GM13977 (cell line): ENCODE measurements at regions not wholly inside any gene's neighbourhood (a gene's known extent, or its start where the extent isn't known, plus 50 kb on each side); places are given as distances from the start of the nearest gene placed in this dataset.
"Not testable (repeated sequence)": the region's sequence is repeated elsewhere in the genome, so short reads cannot be mapped to it uniquely, and the experiment has no call there.

Experiments used
- DNase-seq: peaks from one replicate; pipeline ENCODE4 v3.0.0; 2012; ENCODE audit warnings: low spot score
- in situ Hi-C: fragments of 300-500 bp; cut with MboI; formaldehyde crosslinking; loops from one replicate; pipeline ENCODE4 v1.12.0; 2022; ENCODE audit warnings: low sequenced_read_pairs, low pct_unique_long_range_greater_than_20kb, mixed read lengths, inconsistent platforms; ENCODE audit not compliant: unreplicated experiment
- TF ChIP-seq, protein P1 (sequence below): IDR thresholded peaks from 2 replicates; pipeline ENCODE4 v1.5.1; 2012; ENCODE audit warnings: mild to moderate bottlenecking, control low read depth; ENCODE audit not compliant: insufficient read depth; ENCODE audit errors: extremely low read depth, missing control alignments

DNA sequence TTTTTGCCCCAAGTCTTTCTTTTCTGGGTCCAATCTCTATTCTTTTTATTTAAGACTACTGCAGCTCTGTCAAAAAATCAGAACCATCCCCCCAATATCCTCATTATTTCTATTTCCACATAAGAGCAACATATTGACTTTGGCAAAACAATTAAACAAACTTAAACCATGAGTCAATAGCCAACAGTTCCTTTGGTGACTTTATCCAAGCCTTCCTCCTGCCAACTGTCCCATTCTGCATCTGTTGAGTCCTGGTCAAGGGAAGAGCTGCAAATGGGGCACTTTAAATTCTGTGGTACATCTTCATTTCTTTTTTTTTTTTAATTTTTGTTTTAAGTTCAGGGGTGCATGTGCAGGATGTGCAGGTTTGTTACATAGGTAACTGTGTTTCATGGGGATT is 1875.0 kb upstream of the PCDH7 start:
- no peak for DNase-seq
- in situ Hi-C loops = no loop called here
- TF ChIP-seq, protein P1, sequence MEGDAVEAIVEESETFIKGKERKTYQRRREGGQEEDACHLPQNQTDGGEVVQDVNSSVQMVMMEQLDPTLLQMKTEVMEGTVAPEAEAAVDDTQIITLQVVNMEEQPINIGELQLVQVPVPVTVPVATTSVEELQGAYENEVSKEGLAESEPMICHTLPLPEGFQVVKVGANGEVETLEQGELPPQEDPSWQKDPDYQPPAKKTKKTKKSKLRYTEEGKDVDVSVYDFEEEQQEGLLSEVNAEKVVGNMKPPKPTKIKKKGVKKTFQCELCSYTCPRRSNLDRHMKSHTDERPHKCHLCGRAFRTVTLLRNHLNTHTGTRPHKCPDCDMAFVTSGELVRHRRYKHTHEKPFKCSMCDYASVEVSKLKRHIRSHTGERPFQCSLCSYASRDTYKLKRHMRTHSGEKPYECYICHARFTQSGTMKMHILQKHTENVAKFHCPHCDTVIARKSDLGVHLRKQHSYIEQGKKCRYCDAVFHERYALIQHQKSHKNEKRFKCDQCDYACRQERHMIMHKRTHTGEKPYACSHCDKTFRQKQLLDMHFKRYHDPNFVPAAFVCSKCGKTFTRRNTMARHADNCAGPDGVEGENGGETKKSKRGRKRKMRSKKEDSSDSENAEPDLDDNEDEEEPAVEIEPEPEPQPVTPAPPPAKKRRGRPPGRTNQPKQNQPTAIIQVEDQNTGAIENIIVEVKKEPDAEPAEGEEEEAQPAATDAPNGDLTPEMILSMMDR = no peak

DNA sequence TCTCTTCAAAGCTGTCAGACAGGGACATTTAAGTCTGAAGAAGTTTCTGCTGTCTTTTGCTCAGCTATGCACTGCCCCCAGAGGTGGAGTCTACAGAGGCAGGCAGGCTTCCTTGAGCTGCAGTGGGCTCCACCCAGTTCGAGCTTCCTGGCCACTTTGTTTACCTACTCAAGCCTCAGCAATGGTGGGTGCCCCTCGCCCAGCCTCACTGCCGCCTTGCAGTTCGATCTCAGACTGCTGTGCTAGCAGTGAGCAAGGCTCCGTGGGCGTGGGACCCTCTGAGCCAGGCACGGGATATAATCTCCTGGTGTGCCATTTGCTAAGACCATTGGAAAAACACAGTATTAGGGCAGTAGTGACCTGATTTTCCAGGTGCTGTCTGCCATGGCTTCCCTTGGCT is 1863.1 kb upstream of the PCDH7 start:
- not testable (repeated sequence) for DNase-seq

DNA sequence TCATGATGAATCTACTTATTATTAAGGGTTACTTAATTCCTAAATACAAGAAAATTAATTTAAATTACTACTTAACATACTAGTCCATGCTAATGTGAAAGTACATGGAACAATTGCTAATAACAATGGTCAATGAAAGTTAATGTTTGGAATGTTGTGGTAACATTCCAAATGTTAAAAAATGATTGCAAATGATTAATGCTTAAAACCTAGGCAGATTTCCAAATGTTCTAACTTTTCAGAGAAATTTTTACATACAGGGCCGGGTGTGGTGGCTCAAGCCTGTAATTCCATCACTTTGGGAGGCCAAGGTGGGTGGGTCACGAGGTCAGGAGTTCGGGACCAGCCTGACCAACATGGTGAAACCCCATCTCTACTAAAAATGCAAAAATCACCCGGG is 1851.3 kb upstream of the PCDH7 start:
- in situ Hi-C loops = no loop called here
- no peak for DNase-seq
- TF ChIP-seq, protein P1 = no peak

More for the DNA sequence above, 1863.1 kb upstream of the PCDH7 start:
- in situ Hi-C loops = not testable (repeated sequence)

DNA sequence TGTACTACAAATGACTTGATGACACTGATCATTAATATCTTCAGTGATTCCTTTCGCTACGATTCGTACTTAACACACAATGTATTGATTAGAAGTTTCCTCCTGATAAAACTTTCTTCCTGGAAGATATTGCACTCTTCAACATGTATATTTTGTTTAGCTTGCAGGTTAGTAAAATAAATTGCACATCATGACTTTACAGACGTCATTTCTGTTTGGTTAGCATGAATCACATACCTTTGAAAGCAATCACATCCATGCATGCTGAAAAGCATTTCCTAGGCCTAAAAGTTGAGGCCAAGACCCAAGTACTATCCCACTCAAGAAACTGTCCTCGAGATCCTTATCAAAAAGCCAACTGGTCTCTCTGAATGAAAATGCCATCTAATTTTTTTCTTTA is 1841.0 kb upstream of the PCDH7 start:
- in situ Hi-C loops = no loop called here
- no peak for DNase-seq
- TF ChIP-seq, protein P1 = no peak

DNA sequence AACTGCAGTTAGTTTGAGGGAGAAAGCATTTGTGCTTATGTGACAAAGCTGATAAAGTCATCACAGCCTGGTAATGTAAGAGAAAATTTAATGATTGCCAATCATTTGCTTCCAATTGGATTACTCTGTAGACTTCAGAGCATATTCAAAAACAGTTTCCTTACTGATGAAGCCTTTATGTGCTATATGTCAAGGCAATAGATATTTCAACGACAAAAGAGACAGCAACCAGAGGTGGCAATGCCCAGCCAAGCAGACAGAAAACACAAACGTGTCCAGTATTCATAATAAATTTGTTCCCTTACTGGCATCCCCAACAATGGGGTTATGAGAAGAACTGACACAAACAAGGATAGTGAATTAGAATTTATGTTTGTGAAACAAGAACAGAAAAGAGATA is 1840.3 kb upstream of the PCDH7 start:
- TF ChIP-seq, protein P1 = no peak
- no peak for DNase-seq
- in situ Hi-C loops = no loop called here

DNA sequence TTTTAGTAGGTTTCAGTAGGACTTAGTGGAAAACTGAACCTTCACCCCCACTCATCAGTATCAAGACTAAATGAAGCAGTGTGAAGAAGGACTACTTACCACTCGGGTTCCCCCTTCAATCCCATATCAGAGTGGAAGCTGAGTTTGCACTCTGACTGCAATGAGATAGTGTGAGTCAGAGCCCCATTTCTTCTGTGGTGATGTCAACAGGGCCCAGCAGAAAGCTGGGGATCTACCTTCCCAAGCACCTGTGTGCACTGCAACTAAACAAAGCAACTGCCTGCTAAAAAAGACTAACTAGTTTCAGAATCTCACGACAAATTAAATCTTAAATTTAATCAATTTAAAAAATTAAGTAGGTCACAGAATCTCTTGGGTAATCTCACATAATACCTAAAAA is 1837.0 kb upstream of the PCDH7 start:
- DNase-seq = no peak
- TF ChIP-seq, protein P1 = no peak
- in situ Hi-C loops = no loop called here

DNA sequence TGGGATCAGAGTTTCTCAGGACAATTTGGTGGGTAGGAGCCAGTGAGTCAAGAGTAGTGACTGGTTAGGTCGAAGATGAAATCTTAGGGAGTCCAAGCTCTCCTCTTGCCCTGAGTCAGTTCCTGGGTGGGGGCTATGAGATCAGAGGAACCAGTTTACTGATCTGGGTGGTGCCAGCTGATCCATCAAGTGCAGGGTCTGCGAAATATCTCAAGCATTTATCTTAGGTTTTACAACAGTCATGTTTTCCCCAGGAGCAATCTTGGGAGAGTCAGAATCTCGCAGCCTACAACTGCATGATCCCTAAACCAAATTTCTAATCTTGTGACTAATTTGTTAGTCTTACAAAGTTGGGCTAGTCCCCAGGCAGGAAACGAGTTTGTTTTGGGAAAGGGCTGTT is 1833.2 kb upstream of the PCDH7 start:
- DNase-seq = no peak
- in situ Hi-C loops = no loop called here
- TF ChIP-seq, protein P1 = no peak
